C4-2B (cell line): ENCODE measurements at regions not wholly inside any gene's neighbourhood (a gene's known extent, or its start where the extent isn't known, plus 50 kb on each side); places are given as distances from the start of the nearest gene placed in this dataset.

ENCODE experiments used
- H3K27ac ChIP-seq: fragments of 450-650 bp; 2 replicates; pipeline ENCODE4 v1.5.1; 2017
- CTCF ChIP-seq: fragments of 450-650 bp; conservative IDR thresholded peaks from 2 replicates; pipeline ENCODE4 v1.5.1; 2017; ENCODE audit warnings: mild to moderate bottlenecking
- ZFX ChIP-seq: fragments of 450-650 bp; IDR thresholded peaks from 2 replicates; pipeline ENCODE4 v1.6.1; 2017

DNA sequence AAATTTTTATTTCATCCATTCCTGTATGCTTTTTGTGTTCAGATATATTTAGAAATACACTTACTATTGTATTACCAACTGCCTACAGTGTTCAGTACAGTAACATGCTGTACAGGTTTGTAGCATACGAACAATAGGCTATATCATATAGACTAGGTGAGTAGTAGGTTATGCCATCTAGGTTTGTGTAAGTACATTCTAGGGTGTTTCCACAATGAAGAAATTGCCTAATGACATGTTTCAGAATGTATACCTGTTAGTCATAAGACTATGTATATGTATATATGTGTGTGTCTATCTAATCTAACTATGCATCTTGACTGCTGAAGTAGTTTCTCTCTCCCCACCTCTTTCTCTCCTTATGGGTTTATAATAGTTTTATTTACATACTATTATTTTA lies 51.5 kb upstream of the BTC start:
- no peak for TF ChIP-seq ZFX
- TF ChIP-seq CTCF: no peak
- no peak overlapping the region for H3K27ac ChIP-seq
